Caco-2 (cell line): ENCODE measurements at regions not wholly inside any gene's neighbourhood (a gene's known extent, or its start where the extent isn't known, plus 50 kb on each side); places are given as distances from the start of the nearest gene placed in this dataset.

Source experiments
- BruUV-seq: library from RNA; stranded (reverse); fragments of 400-500 nt; replicated peaks from 2 replicates; lab custom pipeline; 2021; lab: Mats Ljungman, UMichigan
- CTCF ChIA-PET: fragments of 300-600 bp; sonication (Branson Sonifier 250); formaldehyde crosslinking; loops from one replicate; lab custom pipeline; 2022; ENCODE audit warnings: antibody characterized with exemption; lab: Charles Lee
- POLR2A ChIA-PET: fragments of 300-600 bp; sonication (Branson Sonifier 250); formaldehyde crosslinking; loops from one replicate; lab custom pipeline; 2022; ENCODE audit warnings: antibody characterized with exemption; lab: Charles Lee
- DNase-seq, 2 experiments: peaks; one replicate each; pipeline versions ENCODE4 v3.0.0 to v3.0.0-alpha.2; 2020 to 2022
- H3K27me3 ChIP-seq: replicated peaks from 2 replicates; pipeline ENCODE4 v1.6.0; 2011; ENCODE audit warnings: low read length; ENCODE audit not compliant: control insufficient read depth, insufficient read depth
- H3K36me3 ChIP-seq: 2 replicates; pipeline ENCODE4 v1.5.1; 2011; ENCODE audit warnings: low read length; ENCODE audit not compliant: control insufficient read depth, insufficient read depth
- H3K4me1 ChIP-seq: fragments of 250-450 bp; sonication (Bioruptor Pico); 2 replicates; pipeline ENCODE4 v1.5.1; 2020; ENCODE audit warnings: mild to moderate bottlenecking
- H3K4me3 ChIP-seq: 2 replicates; pipeline ENCODE4 v1.5.1; 2011; ENCODE audit warnings: low read depth, mild to moderate bottlenecking, control low read depth, low read length
- H3K9me3 ChIP-seq: fragments of 250-450 bp; sonication (Bioruptor Pico); 2 replicates; pipeline ENCODE4 v1.5.1; 2020; ENCODE audit warnings: mild to moderate bottlenecking, moderate library complexity
- H3K27ac Mint-ChIP-seq: one replicate; pipeline ENCODE4 v1.8.0; 2022; ENCODE audit warnings: mixed read lengths; ENCODE audit not compliant: unreplicated experiment
- H3K27me3 Mint-ChIP-seq: one replicate; pipeline ENCODE4 v1.8.0; 2022; ENCODE audit warnings: mixed read lengths; ENCODE audit not compliant: insufficient read depth, unreplicated experiment
- H3K36me3 Mint-ChIP-seq: one replicate; pipeline ENCODE4 v1.8.0; 2022; ENCODE audit warnings: mild to moderate bottlenecking, mixed read lengths; ENCODE audit not compliant: insufficient read depth, unreplicated experiment
- H3K4me1 Mint-ChIP-seq: one replicate; pipeline ENCODE4 v1.8.0; 2022; ENCODE audit warnings: low read depth, mixed read lengths; ENCODE audit not compliant: unreplicated experiment
- H3K4me3 Mint-ChIP-seq: one replicate; pipeline ENCODE4 v1.8.0; 2022; ENCODE audit warnings: mild to moderate bottlenecking, moderate library complexity, mixed read lengths; ENCODE audit not compliant: unreplicated experiment
- H3K9me3 Mint-ChIP-seq: one replicate; pipeline ENCODE4 v1.8.0; 2022; ENCODE audit warnings: mixed read lengths; ENCODE audit not compliant: unreplicated experiment
- intact Hi-C: fragments of 100-400 bp; cut with micrococcal nuclease; formaldehyde crosslinking; loops from one replicate; pipeline ENCODE4 v1.10.0; 2022; ENCODE audit not compliant: unreplicated experiment
- TF ChIP-seq, protein P1 (sequence below), 2 experiments: fragments of 200-600 bp in 1 of 2; IDR thresholded peaks; 1 replicate in 1 of 2; 2 replicates in 1 of 2; pipeline versions ENCODE4 v1.5.1 to v1.8.0; 2011 to 2022; ENCODE audit warnings: antibody characterized with exemption in 1 of 2, control low read depth in 1 of 2, inconsistent platforms in 1 of 2, low read depth in 1 of 2, low read length in 1 of 2, mild to moderate bottlenecking in 1 of 2, moderate library complexity in 1 of 2; ENCODE audit not compliant: insufficient read depth in 1 of 2, severe bottlenecking in 1 of 2, unreplicated experiment in 1 of 2

DNA sequence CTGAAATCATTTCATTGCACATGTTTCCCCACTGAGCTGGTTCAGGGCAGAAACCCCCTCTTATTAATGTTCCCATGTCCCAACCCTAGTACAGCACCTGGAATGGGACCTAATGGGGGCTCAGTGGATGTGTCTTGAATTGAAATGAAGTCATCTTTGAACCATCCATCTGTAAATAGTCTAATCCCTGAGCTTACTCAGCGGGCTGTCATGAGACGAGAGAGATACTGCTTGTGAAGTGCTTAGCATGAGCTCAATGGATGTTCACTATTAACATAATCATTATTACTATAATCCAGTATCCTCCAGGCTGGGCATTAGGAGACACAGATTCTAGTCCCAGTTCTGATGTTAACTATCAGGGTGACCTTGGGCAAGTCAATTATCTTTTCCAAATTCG is 106.6 kb upstream of the LRFN2 start:
- ChIA-PET CTCF (no interaction called here), POLR2A (no interaction called here)
- intact Hi-C loops, result no loop called here
- Mint-ChIP-seq H3K36me3 (no peaks in the 10 kb centered on the region), H3K27me3 (no peaks in the 10 kb centered on the region), H3K4me3 (no peak overlapping the region), H3K27ac (no peak overlapping the region), H3K9me3 (no peaks in the 10 kb centered on the region), H3K4me1 (peaks cover 7% of the 10 kb centered on the region)
- Histone ChIP-seq H3K4me3 (no peak overlapping the region), H3K9me3 (no peaks in the 10 kb centered on the region), H3K36me3 (no peaks in the 10 kb centered on the region), H3K4me1 (no peaks in the 10 kb centered on the region), H3K27me3 (no peaks in the 10 kb centered on the region)
- no TSS peak for BruUV-seq
- no peak for DNase-seq
- TF ChIP-seq, protein P1, sequence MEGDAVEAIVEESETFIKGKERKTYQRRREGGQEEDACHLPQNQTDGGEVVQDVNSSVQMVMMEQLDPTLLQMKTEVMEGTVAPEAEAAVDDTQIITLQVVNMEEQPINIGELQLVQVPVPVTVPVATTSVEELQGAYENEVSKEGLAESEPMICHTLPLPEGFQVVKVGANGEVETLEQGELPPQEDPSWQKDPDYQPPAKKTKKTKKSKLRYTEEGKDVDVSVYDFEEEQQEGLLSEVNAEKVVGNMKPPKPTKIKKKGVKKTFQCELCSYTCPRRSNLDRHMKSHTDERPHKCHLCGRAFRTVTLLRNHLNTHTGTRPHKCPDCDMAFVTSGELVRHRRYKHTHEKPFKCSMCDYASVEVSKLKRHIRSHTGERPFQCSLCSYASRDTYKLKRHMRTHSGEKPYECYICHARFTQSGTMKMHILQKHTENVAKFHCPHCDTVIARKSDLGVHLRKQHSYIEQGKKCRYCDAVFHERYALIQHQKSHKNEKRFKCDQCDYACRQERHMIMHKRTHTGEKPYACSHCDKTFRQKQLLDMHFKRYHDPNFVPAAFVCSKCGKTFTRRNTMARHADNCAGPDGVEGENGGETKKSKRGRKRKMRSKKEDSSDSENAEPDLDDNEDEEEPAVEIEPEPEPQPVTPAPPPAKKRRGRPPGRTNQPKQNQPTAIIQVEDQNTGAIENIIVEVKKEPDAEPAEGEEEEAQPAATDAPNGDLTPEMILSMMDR (IDR thresholded peaks at IDR 0.05; ENCODE audit: insufficient read depth in 1 of 2, low read depth in 1 of 2, low read length in 1 of 2, severe bottlenecking in 1 of 2, unreplicated experiment in 1 of 2), result no peak

DNA sequence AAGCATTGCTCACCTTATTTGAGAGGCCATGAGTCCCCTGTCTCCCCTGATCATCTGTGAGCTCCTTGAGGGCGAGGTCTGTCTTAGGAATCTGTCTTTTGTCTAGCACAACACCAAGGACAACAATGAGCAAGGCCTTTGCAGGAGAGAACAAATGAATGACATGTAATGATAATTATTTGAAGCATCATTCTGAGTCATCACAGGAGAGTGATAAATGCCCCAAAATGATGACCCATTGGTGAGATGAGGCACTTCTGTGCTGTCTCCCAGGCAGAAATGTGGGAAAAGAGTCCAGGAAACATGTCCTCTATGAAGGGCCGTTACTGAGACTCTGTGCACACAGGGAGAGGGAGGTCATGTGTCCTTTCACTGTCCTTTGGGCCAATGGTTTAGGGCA is 105.2 kb upstream of the LRFN2 start:
- POLR2A ChIA-PET, result interaction anchor here (0.5 kb wide), 1 partner anchor 264 kb away, joined by 3 read pairs; no protein-coding TSS in a partner anchor
- no peaks in the 10 kb centered on the region for H3K36me3 Mint-ChIP-seq
- H3K27ac Mint-ChIP-seq, result no peak overlapping the region
- Histone ChIP-seq H3K9me3 (no peaks in the 10 kb centered on the region), H3K36me3 (no peaks in the 10 kb centered on the region), H3K4me1 (no peaks in the 10 kb centered on the region), H3K4me3 (no peak overlapping the region), H3K27me3 (no peaks in the 10 kb centered on the region)
- peaks cover 7% of the 10 kb centered on the region for H3K4me1 Mint-ChIP-seq
- no peak overlapping the region for H3K4me3 Mint-ChIP-seq
- intact Hi-C loops, result no loop called here
- TF ChIP-seq, protein P1 (IDR thresholded peaks at IDR 0.05; ENCODE audit: insufficient read depth in 1 of 2, low read depth in 1 of 2, low read length in 1 of 2, severe bottlenecking in 1 of 2, unreplicated experiment in 1 of 2), result no peak
- CTCF ChIA-PET, result no interaction called here
- BruUV-seq, result no TSS peak
- DNase-seq, result no peak
- no peaks in the 10 kb centered on the region for H3K9me3 Mint-ChIP-seq
- no peaks in the 10 kb centered on the region for H3K27me3 Mint-ChIP-seq

DNA sequence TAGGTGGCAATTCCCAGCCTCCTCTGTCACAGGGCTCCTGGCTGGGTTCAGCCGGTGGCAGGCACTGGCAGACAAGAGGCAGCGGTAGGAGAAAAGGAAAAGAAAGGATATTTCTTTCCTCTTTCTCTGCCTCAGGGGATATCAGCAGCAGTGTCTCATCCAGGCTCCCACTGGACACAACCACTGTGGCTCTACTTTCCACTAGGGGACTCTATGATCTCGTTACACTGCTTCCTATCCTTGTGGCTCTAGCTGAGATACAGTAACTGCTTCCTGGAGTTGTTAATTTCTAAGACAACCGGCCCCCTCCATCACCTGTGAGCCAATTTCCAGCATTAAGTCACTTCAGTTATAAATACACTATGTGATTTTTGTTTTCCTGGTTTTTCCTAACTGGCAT is 102.0 kb upstream of the LRFN2 start:
- H3K9me3 Mint-ChIP-seq, result no peaks in the 10 kb centered on the region
- H3K27ac Mint-ChIP-seq, result no peak overlapping the region
- intact Hi-C loops, result no loop called here
- peaks cover 3% of the 10 kb centered on the region for H3K27me3 Mint-ChIP-seq
- no peaks in the 10 kb centered on the region for H3K27me3 ChIP-seq
- no peaks in the 10 kb centered on the region for H3K9me3 ChIP-seq
- POLR2A ChIA-PET, result no interaction called here
- DNase-seq, result no peak
- H3K4me1 ChIP-seq, result no peaks in the 10 kb centered on the region
- TF ChIP-seq, protein P1 (IDR thresholded peaks at IDR 0.05; ENCODE audit: insufficient read depth in 1 of 2, low read depth in 1 of 2, low read length in 1 of 2, severe bottlenecking in 1 of 2, unreplicated experiment in 1 of 2), result no peak
- H3K4me1 Mint-ChIP-seq, result peaks cover 7% of the 10 kb centered on the region
- no peaks in the 10 kb centered on the region for H3K36me3 ChIP-seq
- CTCF ChIA-PET, result no interaction called here
- no peaks in the 10 kb centered on the region for H3K36me3 Mint-ChIP-seq
- no peak overlapping the region for H3K4me3 Mint-ChIP-seq
- no peak overlapping the region for H3K4me3 ChIP-seq
- no TSS peak for BruUV-seq
